Ishikawa (cell line): ENCODE measurements at regions not wholly inside any gene's neighbourhood (a gene's known extent, or its start where the extent isn't known, plus 50 kb on each side); places are given as distances from the start of the nearest gene placed in this dataset.

ENCODE experiments used
- CREB1 ChIP-seq: IDR thresholded peaks from 2 replicates; pipeline ENCODE4 v1.6.1; 2012; ENCODE audit warnings: low read depth
- FOXM1 ChIP-seq: IDR thresholded peaks from 2 replicates; pipeline ENCODE4 v1.6.1; 2012; ENCODE audit warnings: low read depth, borderline replicate concordance
- MAX ChIP-seq: IDR thresholded peaks from 2 replicates; pipeline ENCODE4 v1.6.1; 2012
- RAD21 ChIP-seq: IDR thresholded peaks from 2 replicates; pipeline ENCODE4 v1.6.1; 2012; ENCODE audit warnings: low read depth
- TAF1 ChIP-seq: IDR thresholded peaks from 2 replicates; pipeline ENCODE4 v1.6.1; 2012; ENCODE audit warnings: low read depth, mild to moderate bottlenecking
- TCF12 ChIP-seq: IDR thresholded peaks from 2 replicates; pipeline ENCODE4 v1.6.1; 2012; ENCODE audit warnings: low read depth
- TEAD4 ChIP-seq: IDR thresholded peaks from 2 replicates; pipeline ENCODE4 v1.6.1; 2012

- TF ChIP-seq TCF12 (no peak), MAX (no peak), FOXM1 (no peak), CREB1 (no peak), TAF1 (no peak), TEAD4 (no peak), RAD21 (no peak)
Observed at GRCh38 chr3:72529081-72529480, 319.2 kb downstream of the SHQ1 start.
